HG03175 (cell line): ENCODE measurements at regions not wholly inside any gene's neighbourhood (a gene's known extent, or its start where the extent isn't known, plus 50 kb on each side); places are given as distances from the start of the nearest gene placed in this dataset.

Experiments used
- ATAC-seq: cut with Tn5 transposase; IDR thresholded peaks from one replicate; pipeline ENCODE4 v1.9.1; 2021; ENCODE audit warnings: mild to moderate bottlenecking, moderate library complexity; ENCODE audit not compliant: unreplicated experiment

GRCh38 chr4:107319386-107319785 is 283.3 kb upstream of the DKK2 start:
- no peak for ATAC-seq

GRCh38 chr4:107318078-107318477 is 282.0 kb upstream of the DKK2 start:
- no peak for ATAC-seq

- ATAC-seq: no peak
Measured at GRCh38 chr4:107317611-107318010, 281.5 kb upstream of the DKK2 start.

GRCh38 chr4:107315584-107315983 is 279.5 kb upstream of the DKK2 start:
- no peak for ATAC-seq

- ATAC-seq: no peak
Measured at GRCh38 chr4:107314156-107314555, 278.0 kb upstream of the DKK2 start.

- no peak for ATAC-seq
Measured at GRCh38 chr4:107312366-107312765, 276.3 kb upstream of the DKK2 start.

- ATAC-seq: no peak
Measured at GRCh38 chr4:107304699-107305286, 268.7 kb upstream of the DKK2 start.

- no peak for ATAC-seq
Measured at GRCh38 chr4:107299646-107300045, 263.5 kb upstream of the DKK2 start.

- ATAC-seq: no peak
Measured at GRCh38 chr4:107292979-107293378, 256.9 kb upstream of the DKK2 start.

- no peak for ATAC-seq
Measured at GRCh38 chr4:107283587-107284559, 247.8 kb upstream of the DKK2 start.

- no peak for ATAC-seq
Measured at GRCh38 chr4:107279733-107280132, 243.6 kb upstream of the DKK2 start.

GRCh38 chr4:107278791-107279483 is 242.8 kb upstream of the DKK2 start:
- ATAC-seq: no peak

- ATAC-seq: no peak
Measured at GRCh38 chr4:107276052-107276451, 239.9 kb upstream of the DKK2 start.

GRCh38 chr4:107275225-107275624 is 239.1 kb upstream of the DKK2 start:
- no peak for ATAC-seq

- ATAC-seq: no peak
Measured at GRCh38 chr4:107270614-107271013, 234.5 kb upstream of the DKK2 start.

GRCh38 chr4:107269175-107269574 is 233.1 kb upstream of the DKK2 start:
- no peak for ATAC-seq

- no peak for ATAC-seq
Measured at GRCh38 chr4:107265859-107266258, 229.7 kb upstream of the DKK2 start.

- no peak for ATAC-seq
Measured at GRCh38 chr4:107261241-107261874, 225.2 kb upstream of the DKK2 start.

- no peak for ATAC-seq
Measured at GRCh38 chr4:107258359-107258758, 222.2 kb upstream of the DKK2 start.

- no peak for ATAC-seq
Measured at GRCh38 chr4:107255596-107255995, 219.5 kb upstream of the DKK2 start.

GRCh38 chr4:107255114-107255513 is 219.0 kb upstream of the DKK2 start:
- no peak for ATAC-seq
